Caco-2 (cell line): ENCODE measurements at regions not wholly inside any gene's neighbourhood (a gene's known extent, or its start where the extent isn't known, plus 50 kb on each side); places are given as distances from the start of the nearest gene placed in this dataset.

Source experiments
- BruUV-seq: library from RNA; stranded (reverse); fragments of 400-500 nt; replicated peaks from 2 replicates; lab custom pipeline; 2021; lab: Mats Ljungman, UMichigan
- CTCF ChIA-PET: fragments of 300-600 bp; sonication (Branson Sonifier 250); formaldehyde crosslinking; loops from one replicate; lab custom pipeline; 2022; ENCODE audit warnings: antibody characterized with exemption; lab: Charles Lee
- POLR2A ChIA-PET: fragments of 300-600 bp; sonication (Branson Sonifier 250); formaldehyde crosslinking; loops from one replicate; lab custom pipeline; 2022; ENCODE audit warnings: antibody characterized with exemption; lab: Charles Lee
- DNase-seq, 2 experiments: peaks; one replicate each; pipeline versions ENCODE4 v3.0.0 to v3.0.0-alpha.2; 2020 to 2022
- H3K27me3 ChIP-seq: replicated peaks from 2 replicates; pipeline ENCODE4 v1.6.0; 2011; ENCODE audit warnings: low read length; ENCODE audit not compliant: control insufficient read depth, insufficient read depth
- H3K36me3 ChIP-seq: 2 replicates; pipeline ENCODE4 v1.5.1; 2011; ENCODE audit warnings: low read length; ENCODE audit not compliant: control insufficient read depth, insufficient read depth
- H3K4me1 ChIP-seq: fragments of 250-450 bp; sonication (Bioruptor Pico); 2 replicates; pipeline ENCODE4 v1.5.1; 2020; ENCODE audit warnings: mild to moderate bottlenecking
- H3K4me3 ChIP-seq: 2 replicates; pipeline ENCODE4 v1.5.1; 2011; ENCODE audit warnings: low read depth, mild to moderate bottlenecking, control low read depth, low read length
- H3K9me3 ChIP-seq: fragments of 250-450 bp; sonication (Bioruptor Pico); 2 replicates; pipeline ENCODE4 v1.5.1; 2020; ENCODE audit warnings: mild to moderate bottlenecking, moderate library complexity
- H3K27ac Mint-ChIP-seq: one replicate; pipeline ENCODE4 v1.8.0; 2022; ENCODE audit warnings: mixed read lengths; ENCODE audit not compliant: unreplicated experiment
- H3K27me3 Mint-ChIP-seq: one replicate; pipeline ENCODE4 v1.8.0; 2022; ENCODE audit warnings: mixed read lengths; ENCODE audit not compliant: insufficient read depth, unreplicated experiment
- H3K36me3 Mint-ChIP-seq: one replicate; pipeline ENCODE4 v1.8.0; 2022; ENCODE audit warnings: mild to moderate bottlenecking, mixed read lengths; ENCODE audit not compliant: insufficient read depth, unreplicated experiment
- H3K4me1 Mint-ChIP-seq: one replicate; pipeline ENCODE4 v1.8.0; 2022; ENCODE audit warnings: low read depth, mixed read lengths; ENCODE audit not compliant: unreplicated experiment
- H3K4me3 Mint-ChIP-seq: one replicate; pipeline ENCODE4 v1.8.0; 2022; ENCODE audit warnings: mild to moderate bottlenecking, moderate library complexity, mixed read lengths; ENCODE audit not compliant: unreplicated experiment
- H3K9me3 Mint-ChIP-seq: one replicate; pipeline ENCODE4 v1.8.0; 2022; ENCODE audit warnings: mixed read lengths; ENCODE audit not compliant: unreplicated experiment
- intact Hi-C: fragments of 100-400 bp; cut with micrococcal nuclease; formaldehyde crosslinking; loops from one replicate; pipeline ENCODE4 v1.10.0; 2022; ENCODE audit not compliant: unreplicated experiment
- TF ChIP-seq, protein P1 (sequence below), 2 experiments: fragments of 200-600 bp in 1 of 2; IDR thresholded peaks; 1 replicate in 1 of 2; 2 replicates in 1 of 2; pipeline versions ENCODE4 v1.5.1 to v1.8.0; 2011 to 2022; ENCODE audit warnings: antibody characterized with exemption in 1 of 2, control low read depth in 1 of 2, inconsistent platforms in 1 of 2, low read depth in 1 of 2, low read length in 1 of 2, mild to moderate bottlenecking in 1 of 2, moderate library complexity in 1 of 2; ENCODE audit not compliant: insufficient read depth in 1 of 2, severe bottlenecking in 1 of 2, unreplicated experiment in 1 of 2

DNA sequence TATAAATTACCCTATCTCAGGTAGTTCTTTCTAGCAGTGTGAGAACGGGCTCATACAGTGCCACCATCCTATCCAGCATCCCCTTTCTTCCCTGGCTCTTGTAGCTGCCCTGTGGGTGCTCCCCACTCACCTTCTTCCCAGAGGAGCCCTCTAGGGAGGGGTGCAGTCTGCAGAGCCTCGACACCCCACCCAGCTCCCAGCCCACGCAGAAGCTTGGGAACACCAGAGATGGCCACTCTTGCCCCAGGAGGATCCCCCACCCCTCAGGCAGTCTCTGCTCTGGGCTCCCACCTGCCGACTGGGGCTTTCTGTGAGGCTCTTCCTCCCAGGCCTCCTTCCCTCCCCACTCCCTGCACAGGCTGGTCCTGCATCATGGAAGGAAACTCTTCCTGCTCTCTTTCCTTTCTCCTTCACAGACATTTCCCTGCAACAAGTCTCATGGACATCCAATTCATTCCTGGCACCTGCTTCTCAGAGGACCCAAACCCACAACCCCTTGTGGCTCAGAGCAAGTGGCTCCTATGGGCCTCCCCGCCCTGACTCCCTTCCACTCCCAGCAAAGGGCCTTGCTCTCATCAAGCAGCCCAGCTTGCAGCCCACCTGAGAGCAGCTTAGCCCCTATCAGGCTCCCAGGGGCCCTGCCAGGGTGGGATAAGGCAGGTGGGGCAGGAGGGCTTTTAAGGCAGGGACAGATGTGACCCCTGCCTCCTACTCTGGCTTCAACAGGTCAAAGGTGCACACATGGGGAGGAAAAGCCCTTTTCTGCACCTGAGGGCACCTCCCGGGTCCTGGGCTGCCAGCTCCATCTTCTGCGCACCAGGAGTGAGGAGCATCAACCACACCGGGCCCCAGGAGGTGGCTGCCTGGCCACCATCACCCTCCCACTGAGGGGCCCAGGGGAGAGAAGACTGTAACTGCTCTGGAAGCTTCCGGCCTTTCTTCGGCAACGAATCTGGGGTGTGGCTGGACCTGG lies 263.8 kb upstream of the TNRC6C start:
- ChIA-PET CTCF (no interaction called here), POLR2A (no interaction called here)
- Mint-ChIP-seq H3K4me3 (no peak overlapping the region), H3K27me3 (peaks cover 46% of the 10 kb centered on the region), H3K4me1 (no peaks in the 10 kb centered on the region), H3K36me3 (no peaks in the 10 kb centered on the region), H3K27ac (no peak overlapping the region), H3K9me3 (no peaks in the 10 kb centered on the region)
- Histone ChIP-seq H3K4me3 (no peak overlapping the region), H3K27me3 (no peaks in the 10 kb centered on the region; the same call in none of the 2 replicates), H3K4me1 (no peaks in the 10 kb centered on the region), H3K36me3 (no peaks in the 10 kb centered on the region), H3K9me3 (no peaks in the 10 kb centered on the region)
- TF ChIP-seq, protein P1, sequence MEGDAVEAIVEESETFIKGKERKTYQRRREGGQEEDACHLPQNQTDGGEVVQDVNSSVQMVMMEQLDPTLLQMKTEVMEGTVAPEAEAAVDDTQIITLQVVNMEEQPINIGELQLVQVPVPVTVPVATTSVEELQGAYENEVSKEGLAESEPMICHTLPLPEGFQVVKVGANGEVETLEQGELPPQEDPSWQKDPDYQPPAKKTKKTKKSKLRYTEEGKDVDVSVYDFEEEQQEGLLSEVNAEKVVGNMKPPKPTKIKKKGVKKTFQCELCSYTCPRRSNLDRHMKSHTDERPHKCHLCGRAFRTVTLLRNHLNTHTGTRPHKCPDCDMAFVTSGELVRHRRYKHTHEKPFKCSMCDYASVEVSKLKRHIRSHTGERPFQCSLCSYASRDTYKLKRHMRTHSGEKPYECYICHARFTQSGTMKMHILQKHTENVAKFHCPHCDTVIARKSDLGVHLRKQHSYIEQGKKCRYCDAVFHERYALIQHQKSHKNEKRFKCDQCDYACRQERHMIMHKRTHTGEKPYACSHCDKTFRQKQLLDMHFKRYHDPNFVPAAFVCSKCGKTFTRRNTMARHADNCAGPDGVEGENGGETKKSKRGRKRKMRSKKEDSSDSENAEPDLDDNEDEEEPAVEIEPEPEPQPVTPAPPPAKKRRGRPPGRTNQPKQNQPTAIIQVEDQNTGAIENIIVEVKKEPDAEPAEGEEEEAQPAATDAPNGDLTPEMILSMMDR (IDR thresholded peaks at IDR 0.05; ENCODE audit: insufficient read depth in 1 of 2, low read depth in 1 of 2, low read length in 1 of 2, severe bottlenecking in 1 of 2, unreplicated experiment in 1 of 2), result no peak
- intact Hi-C loops, result no loop called here
- no peak for DNase-seq
- no TSS peak for BruUV-seq

DNA sequence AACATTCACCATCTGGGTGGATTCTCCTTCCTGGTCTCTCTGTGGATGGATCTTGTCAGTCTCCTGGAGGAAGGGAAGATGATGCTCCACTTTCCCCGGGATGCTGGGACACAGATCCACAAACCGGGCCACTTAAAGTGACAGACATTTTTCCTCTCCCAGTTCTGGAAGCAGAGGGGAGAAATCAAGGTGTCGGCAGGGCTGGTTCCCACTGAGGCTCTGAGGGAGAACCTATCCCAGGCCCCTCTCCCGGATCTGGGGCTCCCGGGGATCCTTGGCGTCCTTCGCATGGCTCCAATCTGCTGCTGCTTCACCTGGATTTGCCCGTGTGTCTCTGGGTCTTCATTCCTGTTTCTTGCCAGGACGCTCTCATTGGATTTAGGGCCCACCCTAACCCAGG lies 263.1 kb upstream of the TNRC6C start:
- H3K4me3 Mint-ChIP-seq, result no peak overlapping the region
- peaks cover 46% of the 10 kb centered on the region for H3K27me3 Mint-ChIP-seq
- H3K36me3 Mint-ChIP-seq, result no peaks in the 10 kb centered on the region
- no peaks in the 10 kb centered on the region; the same call in none of the 2 replicates for H3K27me3 ChIP-seq
- no peaks in the 10 kb centered on the region for H3K9me3 Mint-ChIP-seq
- CTCF ChIA-PET, result no interaction called here
- no peaks in the 10 kb centered on the region for H3K4me1 Mint-ChIP-seq
- DNase-seq, result no peak
- H3K9me3 ChIP-seq, result no peaks in the 10 kb centered on the region
- H3K4me3 ChIP-seq, result no peak overlapping the region
- BruUV-seq, result no TSS peak
- H3K27ac Mint-ChIP-seq, result no peak overlapping the region
- POLR2A ChIA-PET, result no interaction called here
- no peaks in the 10 kb centered on the region for H3K36me3 ChIP-seq
- TF ChIP-seq, protein P1 (IDR thresholded peaks at IDR 0.05; ENCODE audit: insufficient read depth in 1 of 2, low read depth in 1 of 2, low read length in 1 of 2, severe bottlenecking in 1 of 2, unreplicated experiment in 1 of 2), result no peak
- intact Hi-C loops, result no loop called here
- H3K4me1 ChIP-seq, result no peaks in the 10 kb centered on the region

DNA sequence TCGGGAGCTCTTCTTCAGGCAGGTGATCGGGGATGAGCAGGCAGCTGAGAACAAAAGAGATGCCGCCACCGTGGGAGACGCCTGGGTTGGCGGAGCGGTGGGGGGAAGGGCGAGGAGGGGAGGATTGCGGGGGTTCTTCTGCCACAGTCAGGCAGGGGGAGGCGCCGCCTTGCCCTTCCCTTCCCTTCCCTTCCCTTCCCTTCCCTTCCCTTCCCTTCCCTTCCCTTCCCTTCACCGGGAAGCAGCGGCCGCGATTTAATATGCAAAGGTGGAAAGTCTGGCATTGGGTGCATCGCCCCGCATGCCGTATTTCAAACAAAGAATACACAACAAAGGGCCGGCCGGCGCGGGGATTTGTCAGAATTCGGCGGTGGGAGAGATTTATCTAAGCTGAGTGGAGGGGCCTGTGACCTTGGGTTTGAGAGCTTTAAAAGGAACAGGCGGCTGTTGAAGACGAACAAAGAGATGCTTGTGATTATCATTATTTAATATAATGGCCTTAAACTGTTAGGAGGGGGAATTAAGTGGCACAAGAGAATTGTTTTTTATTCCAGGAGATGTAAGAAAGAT lies 262.3 kb upstream of the TNRC6C start:
- ChIA-PET POLR2A (no interaction called here), CTCF (no interaction called here)
- Histone ChIP-seq H3K36me3 (no peaks in the 10 kb centered on the region), H3K27me3 (peaks cover 2% of the 10 kb centered on the region), H3K4me1 (no peaks in the 10 kb centered on the region), H3K9me3 (no peaks in the 10 kb centered on the region), H3K4me3 (no peak overlapping the region)
- Mint-ChIP-seq H3K4me3 (no peak overlapping the region), H3K27me3 (peaks cover 50% of the 10 kb centered on the region), H3K9me3 (peaks cover under 1% of the 10 kb centered on the region), H3K27ac (no peak overlapping the region), H3K4me1 (no peaks in the 10 kb centered on the region), H3K36me3 (no peaks in the 10 kb centered on the region)
- intact Hi-C loops, result no loop called here
- TF ChIP-seq, protein P1 (IDR thresholded peaks at IDR 0.05; ENCODE audit: insufficient read depth in 1 of 2, low read depth in 1 of 2, low read length in 1 of 2, severe bottlenecking in 1 of 2, unreplicated experiment in 1 of 2), result no peak
- DNase-seq, result no peak
- no TSS peak for BruUV-seq
